ENCODE measurements at regions not wholly inside any gene's neighbourhood (a gene's known extent, or its start where the extent isn't known, plus 50 kb on each side); places are given as distances from the start of the nearest gene placed in this dataset.

- Histone ChIP-seq H2BK5ac (ENCODE audit: insufficient read length, low read length) (no peak overlapping the region), H2BK15ac (ENCODE audit: low read depth, low read length) (no peak overlapping the region), H3K79me1 (ENCODE audit: insufficient read depth, low read depth, low read length, poor library complexity, severe bottlenecking) (no peaks in the 10 kb centered on the region), H3K27me3 (ENCODE audit: insufficient read depth, low read length) (no peaks in the 10 kb centered on the region), H2AFZ (ENCODE audit: low read length) (no peak overlapping the region), H3K23ac (ENCODE audit: insufficient read length, low read depth, low read length) (no peak overlapping the region), H3K23me2 (ENCODE audit: insufficient read length, low read depth, low read length, poor library complexity, severe bottlenecking) (no peaks in the 10 kb centered on the region), H3K4ac (ENCODE audit: low read depth, low read length) (no peak overlapping the region), H2BK120ac (ENCODE audit: low read depth, low read length, poor library complexity, severe bottlenecking) (no peak overlapping the region), H3K18ac (ENCODE audit: insufficient read length, low read depth, low read length) (no peak overlapping the region), H4K20me1 (ENCODE audit: control insufficient read depth, insufficient read depth, insufficient read length) (no peaks in the 10 kb centered on the region), H3K27ac (ENCODE audit: insufficient read length, low read depth, low read length) (no peak overlapping the region), H3K56ac (ENCODE audit: insufficient read length, low read depth, low read length) (no peak overlapping the region), H3K14ac (ENCODE audit: insufficient read depth, low read length) (no peak overlapping the region), H3K4me2 (ENCODE audit: insufficient read depth, insufficient read length, low read length) (no peak overlapping the region), H4K8ac (replicated peaks; ENCODE audit: insufficient read length, low read depth, low read length) (no peak overlapping the region), H4K91ac (ENCODE audit: insufficient read length, low read depth, low read length) (no peak overlapping the region), H2BK20ac (ENCODE audit: low read depth, low read length, poor library complexity, severe bottlenecking) (no peak overlapping the region), H3K79me2 (ENCODE audit: insufficient read depth, low read length) (no peaks in the 10 kb centered on the region), H3T11ph (ENCODE audit: low read length) (no peak overlapping the region), H3K9ac (ENCODE audit: extremely low read depth, insufficient read length, low read length) (no peak overlapping the region), H3K9me3 (ENCODE audit: control insufficient read depth, low read depth, low read length) (peaks cover 9% of the 10 kb centered on the region), H2AK5ac (ENCODE audit: insufficient read length, low read length) (no peak overlapping the region), H3K4me1 (ENCODE audit: insufficient read depth, low read length) (no peaks in the 10 kb centered on the region), H4K5ac (ENCODE audit: insufficient read length, low read depth, low read length) (no peak overlapping the region), H2BK12ac (ENCODE audit: insufficient read length, low read depth, low read length) (no peak overlapping the region)
- H3K27me3 Mint-ChIP-seq (ENCODE audit: low read depth) = no peaks in the 10 kb centered on the region; the same call in 1 of the 2 replicates
- H3K4me3 Mint-ChIP-seq = no peak overlapping the region
- TF ChIP-seq CTCF (conservative IDR thresholded peaks at IDR 0.05) = no peak
- peaks cover 28% of the 10 kb centered on the region in 2 experiments for H3K9me3 Mint-ChIP-seq
- DNase-seq = no peak
- WGBS (ENCODE audit: extremely low coverage, insufficient read length, low lambda C conversion rate) = no CpG with 5 or more reads among the region's 3 CpGs
- H3K36me3 Mint-ChIP-seq (ENCODE audit: insufficient read depth in 1 of 3, low read depth in 3 of 3) = peaks cover 14 to 22% (median 20%) of the 10 kb centered on the region in 3 experiments
- no peak overlapping the region for H3K27ac Mint-ChIP-seq
- peaks cover 3 to 5% of the 10 kb centered on the region in 2 experiments; a peak in 3 of 4 replicates for H3K4me1 Mint-ChIP-seq
Measured at GRCh38 chr6:99024089-99024488, 76.3 kb upstream of the FBXL4 start.
